Endothelial cell (in vitro differentiated cells): ENCODE measurements at regions not wholly inside any gene's neighbourhood (a gene's known extent, or its start where the extent isn't known, plus 50 kb on each side); places are given as distances from the start of the nearest gene placed in this dataset.

Source experiments
- DNase-seq: peaks from one replicate; pipeline ENCODE4 v3.0.0; 2021; ENCODE audit warnings: low spot score
- H3K27ac Mint-ChIP-seq: one replicate; pipeline ENCODE4 v1.8.0; 2021; ENCODE audit warnings: mixed read lengths, inconsistent platforms; ENCODE audit not compliant: unreplicated experiment
- H3K27me3 Mint-ChIP-seq: one replicate; pipeline ENCODE4 v1.8.0; 2021; ENCODE audit warnings: mild to moderate bottlenecking, moderate library complexity, mixed read lengths, inconsistent platforms; ENCODE audit not compliant: unreplicated experiment
- H3K36me3 Mint-ChIP-seq: one replicate; pipeline ENCODE4 v1.8.0; 2021; ENCODE audit warnings: mild to moderate bottlenecking, low read depth, mixed read lengths, inconsistent platforms; ENCODE audit not compliant: unreplicated experiment
- H3K4me1 Mint-ChIP-seq: one replicate; pipeline ENCODE4 v1.8.0; 2021; ENCODE audit warnings: mild to moderate bottlenecking, mixed read lengths, inconsistent platforms; ENCODE audit not compliant: unreplicated experiment
- H3K4me3 Mint-ChIP-seq: one replicate; pipeline ENCODE4 v1.8.0; 2021; ENCODE audit warnings: mild to moderate bottlenecking, mixed read lengths, inconsistent platforms; ENCODE audit not compliant: unreplicated experiment
- H3K9me3 Mint-ChIP-seq: one replicate; pipeline ENCODE4 v1.8.0; 2021; ENCODE audit warnings: mixed read lengths, inconsistent platforms; ENCODE audit not compliant: unreplicated experiment
- TF ChIP-seq, protein P1 (sequence below): fragments of 200-600 bp; sonication (generic); IDR thresholded peaks from one replicate; pipeline ENCODE4 v1.5.0; 2021; ENCODE audit warnings: antibody characterized with exemption; ENCODE audit not compliant: unreplicated experiment

GRCh38 chr12:89947437-89948270 lies 239.0 kb upstream of the ATP2B1 start:
- Mint-ChIP-seq H3K27ac (peak overlapping the region; percentile 85), H3K9me3 (no peaks in the 10 kb centered on the region), H3K4me3 (no peak overlapping the region), H3K4me1 (peaks cover 26% of the 10 kb centered on the region), H3K27me3 (peaks cover 4% of the 10 kb centered on the region), H3K36me3 (no peaks in the 10 kb centered on the region)
- TF ChIP-seq, protein P1, sequence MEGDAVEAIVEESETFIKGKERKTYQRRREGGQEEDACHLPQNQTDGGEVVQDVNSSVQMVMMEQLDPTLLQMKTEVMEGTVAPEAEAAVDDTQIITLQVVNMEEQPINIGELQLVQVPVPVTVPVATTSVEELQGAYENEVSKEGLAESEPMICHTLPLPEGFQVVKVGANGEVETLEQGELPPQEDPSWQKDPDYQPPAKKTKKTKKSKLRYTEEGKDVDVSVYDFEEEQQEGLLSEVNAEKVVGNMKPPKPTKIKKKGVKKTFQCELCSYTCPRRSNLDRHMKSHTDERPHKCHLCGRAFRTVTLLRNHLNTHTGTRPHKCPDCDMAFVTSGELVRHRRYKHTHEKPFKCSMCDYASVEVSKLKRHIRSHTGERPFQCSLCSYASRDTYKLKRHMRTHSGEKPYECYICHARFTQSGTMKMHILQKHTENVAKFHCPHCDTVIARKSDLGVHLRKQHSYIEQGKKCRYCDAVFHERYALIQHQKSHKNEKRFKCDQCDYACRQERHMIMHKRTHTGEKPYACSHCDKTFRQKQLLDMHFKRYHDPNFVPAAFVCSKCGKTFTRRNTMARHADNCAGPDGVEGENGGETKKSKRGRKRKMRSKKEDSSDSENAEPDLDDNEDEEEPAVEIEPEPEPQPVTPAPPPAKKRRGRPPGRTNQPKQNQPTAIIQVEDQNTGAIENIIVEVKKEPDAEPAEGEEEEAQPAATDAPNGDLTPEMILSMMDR = no peak
- DNase-seq = no peak

DNA sequence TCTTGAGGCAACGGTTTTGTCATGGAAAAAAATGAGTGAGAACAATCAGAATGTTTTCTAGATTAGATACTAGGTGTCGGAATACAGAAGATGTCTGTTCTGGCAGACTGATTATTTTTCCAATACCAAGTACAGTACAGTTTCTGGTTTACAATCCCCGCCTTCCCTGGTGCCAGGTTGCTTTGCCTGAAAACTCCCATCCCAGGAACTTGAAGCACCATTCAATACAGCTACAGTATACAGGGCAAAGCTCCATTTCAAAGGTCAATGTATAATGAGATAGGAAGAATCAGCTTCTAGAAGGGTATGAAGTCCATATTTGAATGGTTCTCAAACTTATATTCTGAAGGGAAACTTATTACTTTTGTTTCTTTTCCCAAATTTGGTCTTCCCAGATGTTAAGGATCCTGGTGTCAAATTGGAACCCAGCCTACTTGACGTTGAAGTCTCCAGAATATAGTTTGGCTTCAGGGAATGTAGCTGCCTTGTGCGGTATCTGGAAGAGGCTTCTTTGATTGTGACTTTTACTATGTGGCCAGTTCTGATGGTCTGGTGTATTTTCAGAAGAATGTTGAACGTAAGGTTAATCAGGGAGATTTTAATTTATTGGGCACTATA lies 238.0 kb upstream of the ATP2B1 start:
- Mint-ChIP-seq H3K36me3 (no peaks in the 10 kb centered on the region), H3K27ac (peak overlapping the region; percentile 39), H3K9me3 (no peaks in the 10 kb centered on the region), H3K4me1 (peaks cover 26% of the 10 kb centered on the region), H3K4me3 (no peak overlapping the region), H3K27me3 (peaks cover 4% of the 10 kb centered on the region)
- DNase-seq = no peak
- TF ChIP-seq, protein P1 = no peak

DNA sequence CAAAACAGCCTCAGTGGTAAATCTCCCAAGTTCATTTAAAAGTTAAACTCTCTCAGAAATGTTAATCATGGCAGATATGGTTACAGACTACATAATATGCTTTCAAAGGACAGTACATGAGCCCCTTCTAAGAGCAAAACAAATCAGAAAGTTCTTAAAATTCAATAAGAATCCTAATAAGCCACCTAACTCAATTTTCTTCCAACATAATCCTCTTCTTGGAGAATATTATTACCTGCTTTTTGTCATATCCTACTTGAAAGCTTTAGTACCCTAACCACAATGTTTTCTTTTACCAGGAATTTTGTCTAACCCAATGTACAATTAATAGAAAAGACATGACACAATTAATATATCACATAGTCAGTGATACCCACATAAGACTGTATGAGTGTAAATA lies 236.5 kb upstream of the ATP2B1 start:
- no peak for DNase-seq
- H3K4me1 Mint-ChIP-seq = peaks cover 24% of the 10 kb centered on the region
- peaks cover 4% of the 10 kb centered on the region for H3K27me3 Mint-ChIP-seq
- H3K4me3 Mint-ChIP-seq = no peak overlapping the region
- TF ChIP-seq, protein P1 = no peak
- no peaks in the 10 kb centered on the region for H3K9me3 Mint-ChIP-seq
- H3K27ac Mint-ChIP-seq = no peak overlapping the region
- H3K36me3 Mint-ChIP-seq = no peaks in the 10 kb centered on the region

GRCh38 chr12:89943463-89943862 lies 234.8 kb upstream of the ATP2B1 start:
- no peaks in the 10 kb centered on the region for H3K36me3 Mint-ChIP-seq
- no peak overlapping the region for H3K4me3 Mint-ChIP-seq
- no peaks in the 10 kb centered on the region for H3K9me3 Mint-ChIP-seq
- H3K27me3 Mint-ChIP-seq = no peaks in the 10 kb centered on the region
- H3K27ac Mint-ChIP-seq = no peak overlapping the region
- no peak for DNase-seq
- peaks cover 11% of the 10 kb centered on the region for H3K4me1 Mint-ChIP-seq
- TF ChIP-seq, protein P1 = no peak

- Mint-ChIP-seq H3K4me3 (no peak overlapping the region), H3K9me3 (no peaks in the 10 kb centered on the region), H3K27me3 (no peaks in the 10 kb centered on the region), H3K27ac (no peak overlapping the region), H3K36me3 (no peaks in the 10 kb centered on the region), H3K4me1 (no peaks in the 10 kb centered on the region)
- TF ChIP-seq, protein P1 = no peak
- no peak for DNase-seq
These were observed 232.8 kb upstream of the ATP2B1 start for GRCh38 chr12:89941436-89941835.
